Suprapubic skin (tissue), 3 donors: ENCODE measurements at regions not wholly inside any gene's neighbourhood (a gene's known extent, or its start where the extent isn't known, plus 50 kb on each side); places are given as distances from the start of the nearest gene placed in this dataset.

Source experiments
- CTCF ChIP-seq, 2 donors: fragments of 200-600 bp in 1 of 2; fragments of 450-650 bp in 1 of 2; sonication (generic) in 1 of 2; IDR thresholded peaks; one replicate each; pipeline ENCODE4 v1.5.1; 2016 to 2019; ENCODE audit warnings: antibody characterized with exemption in 2 of 2, mild to moderate bottlenecking in 1 of 2, moderate library complexity in 1 of 2
- POLR2A ChIP-seq, 2 donors: fragments of 450-650 bp; IDR thresholded peaks; one replicate each; pipeline ENCODE4 v1.6.1; 2017; ENCODE audit warnings: antibody characterized with exemption in 2 of 2, mild to moderate bottlenecking in 2 of 2, moderate library complexity in 2 of 2

GRCh38 chr11:79727221-79727620 is 286.4 kb upstream of the TENM4 start:
- no peak for TF ChIP-seq CTCF (IDR thresholded peaks at IDR 0.05)
- no peak for TF ChIP-seq POLR2A (IDR thresholded peaks at IDR 0.05)
